HEK293T (cell line): ENCODE measurements at regions not wholly inside any gene's neighbourhood (a gene's known extent, or its start where the extent isn't known, plus 50 kb on each side); places are given as distances from the start of the nearest gene placed in this dataset.

Experiments used
- CTCF ChIA-PET: fragments of 350-600 bp; formaldehyde crosslinking; extraction: SDS; loops from one replicate; lab custom pipeline; 2021; ENCODE audit warnings: antibody characterized with exemption, inconsistent platforms; lab: Yijun Ruan, JAX
- POLR2A ChIA-PET: fragments of 350-600 bp; formaldehyde crosslinking; extraction: SDS; loops from one replicate; lab custom pipeline; 2020; ENCODE audit warnings: antibody characterized with exemption, inconsistent platforms; lab: Yijun Ruan, JAX
- DNase-seq: peaks from one replicate; pipeline ENCODE4 v3.0.0; 2012; ENCODE audit warnings: mixed read lengths; ENCODE audit errors: extremely low spot score
- ARNT ChIP-seq: fragments of 450-650 bp; IDR thresholded peaks from 2 replicates; pipeline ENCODE4 v1.6.1; 2017; ENCODE audit warnings: mild to moderate bottlenecking
- BHLHE40 ChIP-seq: fragments of 450-650 bp; IDR thresholded peaks from 2 replicates; pipeline ENCODE4 v1.6.1; 2016; ENCODE audit warnings: mild to moderate bottlenecking, moderate library complexity, borderline replicate concordance
- CTBP1 ChIP-seq: fragments of 450-650 bp; IDR thresholded peaks from 2 replicates; pipeline ENCODE4 v1.6.1; 2016; ENCODE audit warnings: borderline replicate concordance
- ELF4 ChIP-seq: fragments of 450-650 bp; IDR thresholded peaks from 2 replicates; pipeline ENCODE4 v1.6.1; 2017; ENCODE audit warnings: antibody characterized with exemption
- FOXA1 ChIP-seq: fragments of 450-650 bp; IDR thresholded peaks from 2 replicates; pipeline ENCODE4 v1.6.1; 2016; ENCODE audit warnings: mild to moderate bottlenecking
- FOXK2 ChIP-seq: fragments of 450-650 bp; IDR thresholded peaks from 2 replicates; pipeline ENCODE4 v1.6.1; 2016; ENCODE audit warnings: mild to moderate bottlenecking
- FOXM1 ChIP-seq: fragments of 450-650 bp; IDR thresholded peaks from 2 replicates; pipeline ENCODE4 v1.6.1; 2017; ENCODE audit warnings: mild to moderate bottlenecking, borderline replicate concordance
- HDGF ChIP-seq: fragments of 450-650 bp; IDR thresholded peaks from 2 replicates; pipeline ENCODE4 v1.6.1; 2017; ENCODE audit warnings: antibody characterized with exemption, borderline replicate concordance
- L3MBTL2 ChIP-seq: fragments of 450-650 bp; conservative IDR thresholded peaks from 2 replicates; pipeline ENCODE4 v1.6.1; 2016; ENCODE audit warnings: mild to moderate bottlenecking
- LEF1 ChIP-seq: fragments of 450-650 bp; IDR thresholded peaks from 2 replicates; pipeline ENCODE4 v1.6.1; 2017; ENCODE audit warnings: mild to moderate bottlenecking, borderline replicate concordance
- NFRKB ChIP-seq: fragments of 450-650 bp; IDR thresholded peaks from 2 replicates; pipeline ENCODE4 v1.6.1; 2016; ENCODE audit warnings: mild to moderate bottlenecking, moderate library complexity
- PKNOX1 ChIP-seq: fragments of 450-650 bp; IDR thresholded peaks from 2 replicates; pipeline ENCODE4 v1.6.1; 2016
- SP1 ChIP-seq: fragments of 450-650 bp; IDR thresholded peaks from 2 replicates; pipeline ENCODE4 v1.6.1; 2017
- SUZ12 ChIP-seq: fragments of 450-650 bp; IDR thresholded peaks from 2 replicates; pipeline ENCODE4 v1.6.1; 2016; ENCODE audit warnings: mild to moderate bottlenecking
- TARDBP ChIP-seq: fragments of 450-650 bp; IDR thresholded peaks from 2 replicates; pipeline ENCODE4 v1.6.1; 2016
- ZNF384 ChIP-seq: fragments of 450-650 bp; IDR thresholded peaks from 2 replicates; pipeline ENCODE4 v1.6.1; 2016

- CTCF ChIA-PET, result no interaction called here
- POLR2A ChIA-PET, result no interaction called here
- no peak for DNase-seq
- TF ChIP-seq TARDBP (no peak), HDGF (no peak), ZNF384 (no peak), CTBP1 (no peak), LEF1 (no peak), ARNT (no peak), NFRKB (no peak)
Observed at GRCh38 chr4:115918149-115918548, 804.7 kb upstream of the NDST4 start.

GRCh38 chr4:115906428-115906827, 793.0 kb upstream of the NDST4 start:
- no peak for TF ChIP-seq PKNOX1
- TF ChIP-seq FOXK2, result no peak
- no peak for TF ChIP-seq TARDBP
- TF ChIP-seq FOXM1, result no peak
- no peak for TF ChIP-seq SUZ12
- no peak for DNase-seq
- ChIA-PET CTCF (no interaction called here), POLR2A (no interaction called here)

- no peak for TF ChIP-seq CTBP1
- no peak for TF ChIP-seq FOXA1
- ChIA-PET POLR2A (no interaction called here), CTCF (no interaction called here)
- DNase-seq, result no peak
Observed at GRCh38 chr4:115883847-115884246, 770.4 kb upstream of the NDST4 start.

GRCh38 chr4:115883231-115883630, 769.8 kb upstream of the NDST4 start:
- ChIA-PET CTCF (no interaction called here), POLR2A (no interaction called here)
- no peak for DNase-seq
- TF ChIP-seq FOXM1 (no peak), ARNT (no peak), FOXK2 (no peak), BHLHE40 (no peak), PKNOX1 (no peak), HDGF (no peak), FOXA1 (no peak), TARDBP (no peak), SUZ12 (no peak), CTBP1 (no peak), NFRKB (no peak), ZNF384 (no peak), SP1 (no peak), LEF1 (no peak), ELF4 (no peak)

- no peak for DNase-seq
- TF ChIP-seq TARDBP, result no peak
- no peak for TF ChIP-seq ARNT
- no peak for TF ChIP-seq FOXA1
- no peak for TF ChIP-seq PKNOX1
- TF ChIP-seq LEF1, result no peak
- no peak for TF ChIP-seq FOXK2
- TF ChIP-seq L3MBTL2, result no peak
- TF ChIP-seq FOXM1, result no peak
- TF ChIP-seq SUZ12, result no peak
- TF ChIP-seq ZNF384, result no peak
- TF ChIP-seq HDGF, result no peak
- no peak for TF ChIP-seq BHLHE40
- no peak for TF ChIP-seq ELF4
- POLR2A ChIA-PET, result no interaction called here
- CTCF ChIA-PET, result no interaction called here
Observed at GRCh38 chr4:115873048-115873447, 759.6 kb upstream of the NDST4 start.

- DNase-seq, result no peak
- POLR2A ChIA-PET, result no interaction called here
- CTCF ChIA-PET, result no interaction called here
- no peak for TF ChIP-seq LEF1
- TF ChIP-seq HDGF, result no peak
- no peak for TF ChIP-seq FOXA1
- no peak for TF ChIP-seq PKNOX1
- no peak for TF ChIP-seq SUZ12
- TF ChIP-seq FOXM1, result no peak
- no peak for TF ChIP-seq SP1
- no peak for TF ChIP-seq TARDBP
- TF ChIP-seq BHLHE40, result no peak
- no peak for TF ChIP-seq L3MBTL2
- TF ChIP-seq NFRKB, result no peak
- no peak for TF ChIP-seq ARNT
- no peak for TF ChIP-seq ELF4
- no peak for TF ChIP-seq FOXK2
- no peak for TF ChIP-seq CTBP1
- no peak for TF ChIP-seq ZNF384
Observed at GRCh38 chr4:115871596-115871995, 758.2 kb upstream of the NDST4 start.

GRCh38 chr4:115866364-115866896, 753.0 kb upstream of the NDST4 start:
- ChIA-PET CTCF (interaction anchor here (0.6 kb wide), 1 partner anchor 684 kb away, joined by 3 read pairs; no protein-coding TSS in a partner anchor), POLR2A (no interaction called here)
- DNase-seq, result no peak
- TF ChIP-seq ELF4 (no peak), SUZ12 (no peak), FOXK2 (no peak), BHLHE40 (no peak), ZNF384 (no peak), FOXA1 (no peak)
